Activated T-cell treated with anti-CD3 and anti-CD28 coated beads for 4 hours (primary cell): ENCODE measurements at regions not wholly inside any gene's neighbourhood (a gene's known extent, or its start where the extent isn't known, plus 50 kb on each side); places are given as distances from the start of the nearest gene placed in this dataset.

Experiments
- DNase-seq: peaks from one replicate; pipeline ENCODE4 v3.0.0-alpha.2; 2020

- no peak for DNase-seq
Measured at GRCh38 chr6:119467488-119468081, 118.0 kb upstream of the MAN1A1 start.

GRCh38 chr6:119466226-119466625 lies 116.7 kb upstream of the MAN1A1 start:
- no peak for DNase-seq

GRCh38 chr6:119463081-119463626 lies 113.6 kb upstream of the MAN1A1 start:
- DNase-seq, result no peak

- no peak for DNase-seq
Measured at GRCh38 chr6:119461187-119461586, 111.6 kb upstream of the MAN1A1 start.

- DNase-seq, result no peak
Measured at GRCh38 chr6:119459207-119459974, 109.8 kb upstream of the MAN1A1 start.

GRCh38 chr6:119454714-119455113 lies 105.2 kb upstream of the MAN1A1 start:
- no peak for DNase-seq

- no peak for DNase-seq
Measured at GRCh38 chr6:119453242-119454200, 104.0 kb upstream of the MAN1A1 start.

- no peak for DNase-seq
Measured at GRCh38 chr6:119449331-119450156, 100.0 kb upstream of the MAN1A1 start.

GRCh38 chr6:119447921-119448320 lies 98.4 kb upstream of the MAN1A1 start:
- DNase-seq, result no peak

GRCh38 chr6:119446609-119447008 lies 97.0 kb upstream of the MAN1A1 start:
- no peak for DNase-seq

- DNase-seq, result no peak
Measured at GRCh38 chr6:119446115-119446554, 96.6 kb upstream of the MAN1A1 start.

- DNase-seq, result no peak
Measured at GRCh38 chr6:119445666-119446065, 96.1 kb upstream of the MAN1A1 start.

- DNase-seq, result no peak
Measured at GRCh38 chr6:119444642-119445557, 95.3 kb upstream of the MAN1A1 start.

- no peak for DNase-seq
Measured at GRCh38 chr6:119443993-119444641, 94.6 kb upstream of the MAN1A1 start.

- DNase-seq, result no peak
Measured at GRCh38 chr6:119442776-119443184, 93.2 kb upstream of the MAN1A1 start.

- DNase-seq, result no peak
Measured at GRCh38 chr6:119440953-119441352, 91.4 kb upstream of the MAN1A1 start.

GRCh38 chr6:119436583-119436982 lies 87.0 kb upstream of the MAN1A1 start:
- no peak for DNase-seq

- DNase-seq, result no peak
Measured at GRCh38 chr6:119431799-119432198, 82.2 kb upstream of the MAN1A1 start.

GRCh38 chr6:119430805-119431204 lies 81.2 kb upstream of the MAN1A1 start:
- DNase-seq, result no peak

GRCh38 chr6:119428633-119429032 lies 79.1 kb upstream of the MAN1A1 start:
- DNase-seq, result no peak

GRCh38 chr6:119426619-119427018 lies 77.1 kb upstream of the MAN1A1 start:
- no peak for DNase-seq
